ENCODE measurements at regions not wholly inside any gene's neighbourhood (a gene's known extent, or its start where the extent isn't known, plus 50 kb on each side); places are given as distances from the start of the nearest gene placed in this dataset.

- DNase-seq = no peak
Observed at GRCh38 chr13:107293924-107294323, 726.0 kb upstream of the ARGLU1 start.

- DNase-seq = no peak
Observed at GRCh38 chr13:107291875-107292274, 723.9 kb upstream of the ARGLU1 start.

GRCh38 chr13:107289540-107289939 lies 721.6 kb upstream of the ARGLU1 start:
- no peak for DNase-seq

- DNase-seq = no peak
Observed at GRCh38 chr13:107284173-107284572, 716.2 kb upstream of the ARGLU1 start.

- DNase-seq = no peak
Observed at GRCh38 chr13:107277911-107278310, 710.0 kb upstream of the ARGLU1 start.

- DNase-seq = no peak
Observed at GRCh38 chr13:107276936-107277335, 709.0 kb upstream of the ARGLU1 start.

GRCh38 chr13:107275945-107276614 lies 708.1 kb upstream of the ARGLU1 start:
- DNase-seq = no peak

GRCh38 chr13:107275312-107275711 lies 707.4 kb upstream of the ARGLU1 start:
- DNase-seq = no peak

- DNase-seq = no peak
Observed at GRCh38 chr13:107271227-107271626, 703.3 kb upstream of the ARGLU1 start.

- no peak for DNase-seq
Observed at GRCh38 chr13:107266657-107267056, 698.7 kb upstream of the ARGLU1 start.

- DNase-seq = no peak
Observed at GRCh38 chr13:107258599-107259187, 690.8 kb upstream of the ARGLU1 start.

GRCh38 chr13:107254392-107254791 lies 686.5 kb upstream of the ARGLU1 start:
- no peak for DNase-seq

- DNase-seq = no peak
Observed at GRCh38 chr13:107252428-107252827, 684.5 kb upstream of the ARGLU1 start.

- DNase-seq = no peak
Observed at GRCh38 chr13:107252021-107252420, 684.1 kb upstream of the ARGLU1 start.

- DNase-seq = no peak
Observed at GRCh38 chr13:107251341-107251740, 683.4 kb upstream of the ARGLU1 start.

GRCh38 chr13:107250628-107251027 lies 682.7 kb upstream of the ARGLU1 start:
- DNase-seq = no peak

- no peak for DNase-seq
Observed at GRCh38 chr13:107244241-107244640, 676.3 kb upstream of the ARGLU1 start.

GRCh38 chr13:107242138-107242537 lies 674.2 kb upstream of the ARGLU1 start:
- DNase-seq = no peak

GRCh38 chr13:107241381-107241780 lies 673.4 kb upstream of the ARGLU1 start:
- DNase-seq = no peak

- no peak for DNase-seq
Observed at GRCh38 chr13:107239213-107239612, 671.3 kb upstream of the ARGLU1 start.

GRCh38 chr13:107238262-107238981 lies 670.5 kb upstream of the ARGLU1 start:
- DNase-seq = no peak

GRCh38 chr13:107234319-107235073 lies 666.6 kb upstream of the ARGLU1 start:
- DNase-seq = no peak

GRCh38 chr13:107233541-107233940 lies 665.6 kb upstream of the ARGLU1 start:
- DNase-seq = no peak

GRCh38 chr13:107231944-107232343 lies 664.0 kb upstream of the ARGLU1 start:
- DNase-seq = no peak
